GM18502 (cell line): ENCODE measurements at regions not wholly inside any gene's neighbourhood (a gene's known extent, or its start where the extent isn't known, plus 50 kb on each side); places are given as distances from the start of the nearest gene placed in this dataset.
"Not testable (repeated sequence)": the region's sequence is repeated elsewhere in the genome, so short reads cannot be mapped to it uniquely, and the experiment has no call there.

ENCODE experiments used
- ATAC-seq: cut with Tn5 transposase; IDR thresholded peaks from one replicate; pipeline ENCODE4 v1.9.1; 2021; ENCODE audit warnings: mild to moderate bottlenecking; ENCODE audit not compliant: unreplicated experiment, poor library complexity

DNA sequence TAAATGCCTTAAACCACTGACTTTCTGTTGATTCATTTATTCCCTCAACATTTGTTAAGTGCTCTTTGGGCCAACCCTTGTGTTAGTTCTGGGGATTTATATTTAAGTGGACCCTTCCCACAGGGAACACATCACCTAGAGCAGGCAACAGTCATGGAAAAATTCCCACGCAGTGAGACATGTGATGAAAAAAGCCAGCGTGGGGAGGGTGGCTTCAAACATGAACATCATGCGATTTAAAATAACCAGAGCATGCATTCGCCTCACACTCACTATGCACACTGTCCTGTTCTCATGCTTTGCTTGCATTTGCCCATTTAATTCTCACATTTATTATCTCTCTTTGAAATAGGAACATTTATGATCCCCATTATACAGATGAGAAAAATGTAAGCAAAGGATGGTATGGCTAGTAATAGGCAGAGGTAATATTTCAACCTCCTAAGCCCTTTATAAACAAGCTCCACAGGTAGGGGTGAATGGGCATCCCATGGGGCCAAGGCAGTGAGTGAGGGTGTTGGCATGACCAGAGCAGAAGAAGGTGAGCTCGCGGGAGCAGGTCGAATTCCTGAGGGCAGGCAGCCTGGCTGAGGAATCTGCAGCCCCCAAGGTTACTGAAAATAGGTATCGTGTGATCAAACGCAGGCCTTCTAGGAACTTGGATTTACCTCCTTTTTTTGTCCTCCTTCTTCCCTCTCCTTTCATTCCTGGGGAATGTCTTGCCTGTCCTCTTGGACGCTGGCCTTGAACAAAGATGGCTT, 297.8 kb downstream of the MYCN start:
- no peak for ATAC-seq

DNA sequence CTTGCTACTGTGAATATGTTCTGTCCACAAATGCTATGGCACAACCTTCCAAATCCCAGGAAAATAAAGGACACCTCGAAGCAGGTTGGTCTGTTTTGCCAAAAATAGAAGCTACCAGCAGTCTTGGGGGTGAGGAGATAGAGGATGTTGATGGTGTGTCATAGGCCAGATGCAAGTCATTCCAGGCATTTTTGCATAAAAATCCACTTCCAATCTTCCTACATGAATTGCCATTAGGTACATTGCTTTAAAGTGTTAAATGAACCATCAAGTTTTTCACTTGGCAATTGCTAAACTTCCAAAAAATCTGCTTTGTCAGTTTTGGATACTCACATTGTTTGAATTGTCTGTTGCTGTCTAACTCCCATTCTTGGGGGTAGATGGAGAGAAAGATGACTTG, 295.4 kb downstream of the MYCN start:
- ATAC-seq, result no peak

GRCh38 chr2:16235291-16235690, 294.9 kb downstream of the MYCN start:
- ATAC-seq, result not testable (repeated sequence)

- ATAC-seq, result no peak
Observed at GRCh38 chr2:16228951-16229350, 288.6 kb downstream of the MYCN start.

DNA sequence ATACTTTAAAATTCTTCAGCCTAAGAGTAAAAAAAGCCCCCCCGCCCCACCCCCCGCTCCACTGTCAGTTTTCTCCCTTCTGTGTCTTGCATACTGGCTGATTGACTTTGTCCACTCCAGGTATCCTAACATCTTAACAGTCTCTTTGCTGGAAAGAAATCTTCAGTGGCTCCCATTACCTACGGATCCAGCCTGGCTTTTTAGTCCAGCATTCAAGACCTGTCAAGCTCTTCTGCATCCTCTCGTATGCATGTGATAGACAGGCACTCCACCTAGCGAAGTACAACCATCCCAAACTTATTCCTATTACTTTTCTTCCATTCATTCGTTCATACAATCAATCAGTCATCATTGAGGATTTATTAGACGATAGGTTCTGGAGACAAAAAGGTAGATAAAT, 288.1 kb downstream of the MYCN start:
- ATAC-seq, result no peak

- no peak for ATAC-seq
Observed at GRCh38 chr2:16227811-16228462, 287.6 kb downstream of the MYCN start.

DNA sequence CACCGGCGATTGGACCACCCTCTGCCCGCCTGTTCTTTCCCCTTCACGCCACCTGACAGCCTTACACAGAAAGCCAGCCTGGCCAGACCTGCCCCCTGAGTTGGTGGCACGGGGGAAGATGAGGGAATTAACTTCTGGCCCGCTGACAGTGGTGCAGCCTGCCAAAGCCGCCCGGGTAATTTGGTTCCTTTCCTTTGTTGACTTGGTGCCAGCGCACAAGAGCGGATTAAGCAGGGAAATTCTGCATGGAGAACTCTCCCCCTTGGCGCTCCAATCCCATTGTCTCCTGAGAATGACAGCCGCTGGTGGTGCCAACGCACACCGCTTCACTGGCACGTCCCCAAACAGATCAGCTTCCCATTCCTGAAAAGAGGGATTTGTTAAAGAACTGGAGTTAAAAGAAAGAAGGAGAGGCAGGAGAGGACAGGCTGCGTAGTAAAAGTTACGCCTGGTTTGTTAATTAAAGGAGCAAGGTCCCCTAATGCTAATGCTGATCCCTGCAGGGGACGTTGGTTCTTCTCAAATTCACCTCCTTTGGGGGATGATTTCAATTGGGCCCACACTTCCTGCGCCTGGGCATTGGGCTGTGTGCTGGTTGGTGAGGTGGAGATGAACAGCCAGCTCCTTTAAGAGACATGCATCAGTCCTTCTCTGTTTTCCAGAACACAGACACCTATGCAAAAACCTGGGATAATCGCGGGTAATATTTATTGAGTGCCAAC, 286.8 kb downstream of the MYCN start:
- no peak for ATAC-seq

DNA sequence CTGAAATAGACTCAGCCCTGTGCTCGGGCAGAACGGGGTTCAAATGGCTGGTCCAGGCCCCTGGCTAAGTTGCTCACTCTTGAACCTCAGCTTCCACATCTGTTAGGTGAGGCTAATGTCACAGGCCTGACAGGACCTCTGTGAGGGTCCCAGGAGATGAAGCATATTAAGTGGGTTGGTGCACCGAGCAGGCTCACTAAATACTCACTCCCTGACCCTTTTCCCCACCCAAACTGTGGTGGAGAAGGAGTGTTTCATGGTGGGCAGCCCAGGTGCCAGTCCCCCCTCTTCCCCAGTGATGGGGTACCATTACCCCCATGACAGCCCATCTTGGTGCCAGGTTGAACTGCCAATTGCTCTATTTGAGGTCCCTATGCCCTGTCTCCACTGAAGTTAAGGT, 286.0 kb downstream of the MYCN start:
- no peak for ATAC-seq

GRCh38 chr2:16225545-16225944, 285.2 kb downstream of the MYCN start:
- ATAC-seq, result no peak

- ATAC-seq, result no peak
Observed at GRCh38 chr2:16225071-16225470, 284.7 kb downstream of the MYCN start.

- ATAC-seq, result no peak
Observed at GRCh38 chr2:16224298-16225045, 284.1 kb downstream of the MYCN start.

- ATAC-seq, result no peak
Observed at GRCh38 chr2:16223841-16224177, 283.5 kb downstream of the MYCN start.

DNA sequence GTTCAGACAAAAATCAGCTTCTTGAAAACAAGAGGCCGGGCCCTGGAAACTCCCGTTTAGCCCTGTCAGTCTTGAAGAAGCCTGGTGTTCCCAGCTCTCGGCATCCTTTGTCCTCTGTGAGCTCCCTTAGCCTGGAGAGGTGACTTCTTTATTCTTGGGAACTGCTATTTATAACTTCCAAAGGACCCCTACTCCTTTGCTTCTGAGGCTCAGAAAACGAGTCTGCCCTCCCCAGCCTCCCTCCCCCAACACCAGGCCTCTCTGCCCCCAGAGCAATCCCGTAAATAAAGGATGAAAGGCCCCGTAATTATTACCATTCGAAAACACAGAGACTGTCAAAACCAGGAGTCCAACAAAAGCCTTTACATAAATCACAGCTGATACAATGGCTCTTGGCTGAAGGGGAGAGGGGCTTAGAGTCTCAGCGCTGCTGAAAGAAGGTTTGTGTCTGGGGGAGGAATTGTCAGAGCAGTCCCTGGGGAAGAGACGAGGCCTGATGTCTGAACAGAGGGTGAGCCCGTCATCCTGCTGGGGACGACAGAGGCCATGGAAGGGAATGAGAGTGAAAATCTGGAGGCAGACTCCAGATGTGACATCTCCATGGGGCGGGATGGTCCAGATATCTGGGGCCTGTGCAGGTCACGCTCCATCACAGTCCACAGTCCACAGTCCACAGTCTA, 283.0 kb downstream of the MYCN start:
- ATAC-seq, result no peak

DNA sequence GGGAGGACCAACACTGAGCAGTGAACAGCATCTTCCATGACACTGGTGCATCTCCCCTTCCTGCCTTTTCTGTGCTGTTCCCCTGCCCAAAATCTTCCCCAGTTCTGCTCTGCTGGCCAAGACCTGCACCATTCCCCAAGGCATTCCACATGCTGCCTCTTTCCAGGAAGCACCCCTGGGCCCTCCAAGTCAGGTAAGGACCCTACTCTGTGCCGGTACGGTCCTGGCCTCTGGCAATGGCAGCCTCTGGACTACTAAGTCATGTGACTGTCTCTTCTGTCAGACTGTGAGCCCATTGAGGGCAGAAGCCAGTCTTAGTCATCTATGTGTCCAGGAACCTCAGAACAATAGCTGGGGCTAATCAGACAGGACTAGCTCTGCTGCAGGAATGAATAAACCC, 282.0 kb downstream of the MYCN start:
- ATAC-seq, result no peak

- ATAC-seq, result no peak
Observed at GRCh38 chr2:16221461-16222010, 281.2 kb downstream of the MYCN start.

DNA sequence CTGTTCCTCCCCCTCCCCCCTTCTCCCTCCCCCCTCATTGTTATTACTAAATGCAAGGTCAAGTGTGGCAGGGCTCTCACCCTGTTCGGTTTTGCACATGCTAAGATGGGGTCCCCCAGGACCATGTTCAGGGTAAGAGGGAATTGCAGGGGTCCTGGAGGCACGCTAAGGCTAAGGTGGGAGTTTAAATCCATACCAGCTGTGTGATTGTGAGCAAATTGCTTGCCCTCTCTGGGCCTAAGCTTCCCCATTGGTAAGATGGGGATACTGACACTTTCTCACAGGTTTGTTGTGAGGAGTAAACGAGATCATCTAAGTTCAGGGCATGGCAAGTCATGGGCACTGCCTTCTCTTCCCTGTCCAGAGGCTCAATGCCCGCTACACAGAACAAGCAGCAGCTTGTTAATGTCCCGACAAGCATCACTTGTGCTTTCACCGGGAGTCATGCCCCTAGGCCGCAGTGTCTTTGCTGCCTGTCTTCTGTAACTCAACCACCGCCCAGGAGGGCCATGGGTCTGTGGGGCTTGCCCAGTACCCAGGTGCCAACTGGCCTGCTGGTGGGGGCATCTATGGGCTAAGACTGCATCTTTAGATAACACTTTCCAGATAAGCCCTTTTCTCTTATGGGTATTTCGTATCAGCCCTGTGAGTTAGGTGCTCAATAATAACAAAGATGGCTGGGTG, 279.1 kb downstream of the MYCN start:
- ATAC-seq, result no peak

GRCh38 chr2:16218625-16219024, 278.3 kb downstream of the MYCN start:
- no peak for ATAC-seq

GRCh38 chr2:16218161-16218560, 277.8 kb downstream of the MYCN start:
- no peak for ATAC-seq

DNA sequence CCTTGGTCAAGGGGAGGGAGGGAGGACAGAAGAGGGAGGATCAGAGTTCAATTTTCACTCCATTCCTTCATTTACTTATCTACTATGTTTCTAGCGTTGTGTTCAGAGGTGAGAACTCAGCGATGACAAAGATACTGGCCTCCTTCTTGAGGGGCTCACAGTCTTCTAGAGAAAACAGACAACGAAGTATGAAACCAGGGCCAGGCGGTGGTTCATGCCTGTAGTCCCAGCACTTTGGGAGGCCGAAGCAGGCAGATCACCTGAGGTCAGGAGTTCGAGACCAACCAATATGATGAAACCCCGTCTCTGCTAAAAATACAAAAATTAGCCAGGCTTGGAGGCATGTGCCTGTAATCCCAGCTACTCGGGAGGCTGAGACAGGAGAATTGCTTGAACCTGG, 277.4 kb downstream of the MYCN start:
- ATAC-seq, result not testable (repeated sequence)
